HG03095 (cell line): ENCODE measurements at regions not wholly inside any gene's neighbourhood (a gene's known extent, or its start where the extent isn't known, plus 50 kb on each side); places are given as distances from the start of the nearest gene placed in this dataset.

Experiments used
- ATAC-seq: cut with Tn5 transposase; IDR thresholded peaks from one replicate; pipeline ENCODE4 v1.9.1; 2021; ENCODE audit warnings: moderate library complexity; ENCODE audit not compliant: unreplicated experiment

DNA sequence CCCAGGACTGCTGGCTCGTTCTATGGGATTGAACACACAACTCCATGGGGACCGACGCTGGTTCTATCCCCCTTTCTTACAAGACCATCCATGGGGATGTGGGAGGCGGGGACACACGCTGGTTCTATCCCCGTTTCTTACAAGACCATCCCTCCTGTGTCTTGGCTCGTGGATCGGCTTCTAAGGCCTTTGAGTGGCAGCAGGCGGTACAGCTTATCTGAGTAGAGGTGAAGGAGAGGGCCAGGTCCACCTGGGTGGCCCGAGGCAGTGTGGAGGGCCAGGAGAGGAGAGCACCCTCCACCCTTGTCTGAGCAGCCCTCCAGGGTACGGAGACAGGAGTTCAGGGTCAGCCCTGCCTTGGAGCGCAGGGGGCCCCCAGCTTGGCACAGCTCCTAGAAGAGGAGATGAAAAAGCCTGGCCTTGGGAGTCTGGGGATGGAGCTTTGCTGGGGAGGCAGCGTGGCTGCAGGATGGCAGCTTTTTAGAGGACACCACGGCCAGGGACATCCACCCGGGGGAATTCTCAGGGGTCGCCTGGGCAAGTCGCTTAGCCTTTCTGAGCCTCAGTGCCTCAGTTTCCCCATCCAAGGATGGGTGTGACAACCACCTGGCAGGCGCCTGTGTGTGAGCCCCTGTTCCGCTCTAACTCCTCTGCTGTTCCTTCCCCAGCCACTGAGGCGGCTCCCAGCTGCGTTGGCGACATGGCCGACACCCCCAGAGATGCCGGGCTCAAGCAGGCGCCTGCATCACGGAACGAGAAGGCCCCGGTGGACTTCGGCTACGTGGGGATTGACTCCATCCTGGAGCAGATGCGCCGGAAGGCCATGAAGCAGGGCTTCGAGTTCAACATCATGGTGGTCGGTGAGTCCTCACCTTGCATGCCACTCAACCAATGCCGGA lies 341.0 kb downstream of the SEC14L1 start:
- ATAC-seq: no peak

DNA sequence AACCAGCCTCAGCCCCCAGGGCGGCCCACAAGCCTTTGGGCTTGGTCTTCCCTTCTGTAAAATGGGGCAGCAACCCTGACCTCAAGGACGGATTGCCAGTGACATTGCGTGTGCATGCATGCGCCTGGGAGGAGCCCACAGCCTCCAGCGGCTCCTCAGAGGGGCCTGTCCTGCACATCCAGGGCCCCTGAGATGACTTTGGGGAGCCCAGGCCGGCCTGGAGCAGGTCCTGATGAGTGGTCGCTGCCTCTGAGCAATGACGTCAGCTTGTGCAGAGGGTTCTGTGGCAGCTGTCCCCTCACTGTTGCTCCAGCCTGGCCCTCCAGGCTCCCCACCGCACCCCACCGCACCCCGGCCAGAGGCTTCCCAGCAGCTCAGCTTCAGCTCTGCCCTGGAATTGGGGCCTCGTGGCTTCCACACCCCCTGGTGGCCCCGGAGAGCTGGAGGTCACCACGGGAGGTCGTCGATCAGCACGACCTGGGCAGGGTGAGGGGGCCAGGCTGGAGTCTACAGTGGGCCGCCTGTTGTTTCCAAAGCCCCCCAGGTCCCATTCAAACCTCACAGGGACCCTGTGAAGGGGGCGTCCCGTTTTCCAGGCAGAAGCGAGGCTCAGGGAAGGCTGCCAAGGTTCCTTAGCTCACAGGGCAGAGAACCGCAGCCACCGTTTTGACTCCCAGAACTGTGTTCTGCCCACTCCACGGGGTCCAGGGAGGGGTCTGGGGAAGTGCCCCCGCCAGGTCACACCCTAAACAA lies 341.8 kb downstream of the SEC14L1 start:
- no peak for ATAC-seq

DNA sequence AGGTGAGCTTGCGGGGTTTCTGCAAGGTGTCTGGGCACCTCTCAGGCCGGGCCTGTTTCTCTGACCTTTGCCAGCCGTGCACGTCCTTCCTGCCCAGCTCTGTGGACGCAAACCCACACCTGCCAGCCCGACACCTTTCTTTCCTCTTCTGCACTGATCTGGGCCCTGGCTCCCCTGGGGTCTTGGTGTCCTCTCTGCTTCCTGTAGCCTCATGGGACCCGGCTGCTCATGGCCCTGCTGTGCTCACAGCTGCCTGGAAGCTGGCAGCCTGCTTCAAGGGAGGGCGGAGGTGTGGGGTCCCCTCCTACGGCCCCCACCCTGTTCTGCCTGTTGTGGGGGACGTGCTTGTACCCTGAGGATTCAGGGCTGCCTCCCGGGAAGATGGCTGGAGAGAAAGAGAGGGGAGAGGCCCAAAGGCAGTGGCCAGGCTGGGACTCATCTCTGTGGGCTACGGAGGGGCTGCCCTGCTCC lies 342.4 kb downstream of the SEC14L1 start:
- no peak for ATAC-seq

DNA sequence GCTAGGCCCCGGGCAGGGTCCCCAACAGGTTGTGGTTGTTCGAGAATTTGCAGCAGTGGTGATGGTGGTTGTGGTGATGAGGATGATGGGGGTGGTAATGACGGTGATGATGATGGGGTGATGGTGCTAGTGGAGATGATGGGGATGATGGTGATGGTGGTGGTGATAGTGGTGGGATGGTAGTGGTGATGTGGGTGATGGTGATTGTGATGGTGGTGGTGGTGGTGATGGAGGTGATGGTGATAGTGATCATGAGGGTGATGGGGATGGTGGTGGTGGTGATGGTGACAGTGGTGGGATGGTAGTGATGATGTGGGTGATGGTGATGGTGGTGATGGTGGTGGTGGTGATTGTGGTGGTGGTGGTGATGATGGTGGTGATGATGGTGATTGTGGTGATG lies 343.3 kb downstream of the SEC14L1 start:
- no peak for ATAC-seq

DNA sequence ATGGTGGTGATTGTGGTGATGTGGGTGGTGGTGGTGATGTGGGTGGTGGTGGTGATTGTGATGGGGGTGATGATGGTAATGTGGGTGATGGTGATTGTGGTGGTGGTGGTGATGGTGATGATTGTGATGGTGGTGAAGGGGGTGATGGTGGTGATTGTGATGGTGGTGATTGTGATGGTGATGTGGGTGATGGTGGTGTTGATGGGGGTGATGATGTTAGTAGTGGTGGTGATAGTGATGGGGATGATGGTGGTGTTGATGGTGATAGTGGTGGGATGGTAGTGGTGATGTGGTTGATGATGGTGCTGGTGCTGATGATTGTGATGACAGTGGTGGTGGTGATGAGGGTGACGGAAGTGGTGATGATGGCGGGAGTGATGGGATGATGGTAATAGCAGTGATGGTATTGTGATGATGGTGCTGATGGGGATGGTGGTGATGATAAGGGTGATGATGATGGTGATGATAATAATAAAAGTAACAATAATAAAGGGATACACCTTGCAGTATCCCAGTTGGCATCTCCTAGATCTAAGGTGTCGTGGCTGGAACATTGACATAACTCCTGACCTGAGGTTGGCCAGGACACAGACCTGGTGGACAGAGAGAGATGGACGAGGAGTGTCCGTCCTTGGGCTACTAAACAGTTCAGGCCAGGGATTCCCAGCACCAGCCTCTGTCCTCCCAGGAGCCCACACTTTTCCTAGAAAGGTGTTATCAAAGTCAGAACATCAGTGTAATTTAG lies 344.5 kb downstream of the SEC14L1 start:
- no peak for ATAC-seq

DNA sequence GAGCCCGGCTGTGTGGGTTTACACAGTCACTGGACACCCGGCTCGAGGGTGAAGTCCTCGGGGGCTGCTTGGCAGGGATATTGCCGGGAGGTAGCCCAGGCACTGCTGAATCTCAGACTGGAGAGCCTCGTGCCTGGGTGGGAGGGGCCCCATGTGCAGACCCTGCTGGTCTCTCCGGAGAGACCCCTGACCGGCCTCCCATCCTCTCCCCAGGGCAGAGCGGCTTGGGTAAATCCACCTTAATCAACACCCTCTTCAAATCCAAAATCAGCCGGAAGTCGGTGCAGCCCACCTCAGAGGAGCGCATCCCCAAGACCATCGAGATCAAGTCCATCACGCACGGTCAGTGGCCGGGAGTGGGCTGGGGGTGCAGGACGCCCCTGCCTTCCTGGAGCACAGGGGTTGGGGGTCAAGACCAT lies 346.5 kb downstream of the SEC14L1 start:
- no peak for ATAC-seq

DNA sequence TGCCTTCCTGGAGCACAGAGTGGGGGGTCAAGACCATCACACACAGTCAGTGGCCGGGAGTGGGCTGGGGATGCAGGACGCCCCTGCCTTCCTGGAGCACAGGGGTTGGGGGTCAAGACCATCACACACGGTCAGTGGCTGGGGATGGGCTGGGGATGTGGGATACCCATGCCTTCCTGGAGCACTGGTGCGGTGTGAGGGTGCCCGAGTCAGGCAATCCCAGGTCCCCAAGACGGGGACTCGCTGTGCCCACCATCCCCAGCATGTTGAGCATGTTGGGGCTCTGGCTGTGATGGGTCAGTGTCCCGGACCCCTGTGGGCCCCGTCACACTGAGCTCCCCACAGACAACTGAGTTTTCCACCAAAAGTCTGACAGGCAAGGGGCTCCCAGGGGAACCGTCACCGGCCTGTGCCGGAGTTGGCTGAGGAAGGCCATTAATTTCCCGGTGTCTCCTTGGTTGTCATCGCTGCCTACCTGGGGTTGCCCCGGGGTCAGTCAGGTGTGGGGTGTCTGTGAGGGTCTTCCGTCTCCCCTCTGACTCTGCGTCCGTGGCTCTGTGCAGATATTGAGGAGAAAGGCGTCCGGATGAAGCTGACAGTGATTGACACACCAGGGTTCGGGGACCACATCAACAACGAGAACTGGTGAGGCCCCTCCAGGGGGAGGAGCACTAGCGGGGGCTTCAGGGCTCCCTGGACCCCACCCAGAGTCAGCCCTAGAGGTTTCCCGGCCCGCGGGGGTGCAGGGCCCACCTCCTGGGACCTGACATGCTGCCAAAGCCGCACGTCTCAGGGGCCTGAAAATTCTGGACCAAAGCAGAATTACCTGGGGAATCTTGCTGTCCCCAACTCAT lies 347.1 kb downstream of the SEC14L1 start:
- no peak for ATAC-seq

DNA sequence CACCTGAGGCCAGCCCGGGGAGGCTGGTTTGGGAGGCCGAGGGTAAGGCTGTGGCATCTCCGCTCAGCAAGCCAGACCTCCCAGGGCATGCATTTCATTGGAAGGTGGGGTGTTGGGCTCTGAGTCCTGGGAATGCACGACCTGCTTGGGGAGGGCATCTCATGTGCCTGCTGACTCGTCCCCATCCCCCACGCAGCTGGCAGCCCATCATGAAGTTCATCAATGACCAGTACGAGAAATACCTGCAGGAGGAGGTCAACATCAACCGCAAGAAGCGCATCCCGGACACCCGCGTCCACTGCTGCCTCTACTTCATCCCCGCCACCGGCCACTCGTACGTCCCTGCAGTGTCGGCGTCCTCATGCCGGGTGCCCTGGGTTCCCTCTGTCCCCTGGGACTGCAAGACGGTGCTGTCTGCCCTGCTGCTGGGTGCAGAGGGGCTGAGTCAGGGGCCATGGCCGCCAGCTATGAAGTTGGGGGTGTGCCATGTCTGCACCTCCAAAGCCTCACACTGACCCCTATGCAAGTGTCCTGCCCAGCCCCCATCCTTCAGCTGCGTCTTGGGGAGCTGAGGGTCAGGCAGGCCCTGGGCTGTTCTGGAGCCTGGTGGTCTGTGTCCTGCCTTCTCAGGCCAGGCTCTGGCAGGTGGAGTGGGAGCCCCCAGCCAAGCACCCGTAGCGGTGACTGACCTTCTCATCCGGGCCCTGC lies 347.9 kb downstream of the SEC14L1 start:
- no peak for ATAC-seq

DNA sequence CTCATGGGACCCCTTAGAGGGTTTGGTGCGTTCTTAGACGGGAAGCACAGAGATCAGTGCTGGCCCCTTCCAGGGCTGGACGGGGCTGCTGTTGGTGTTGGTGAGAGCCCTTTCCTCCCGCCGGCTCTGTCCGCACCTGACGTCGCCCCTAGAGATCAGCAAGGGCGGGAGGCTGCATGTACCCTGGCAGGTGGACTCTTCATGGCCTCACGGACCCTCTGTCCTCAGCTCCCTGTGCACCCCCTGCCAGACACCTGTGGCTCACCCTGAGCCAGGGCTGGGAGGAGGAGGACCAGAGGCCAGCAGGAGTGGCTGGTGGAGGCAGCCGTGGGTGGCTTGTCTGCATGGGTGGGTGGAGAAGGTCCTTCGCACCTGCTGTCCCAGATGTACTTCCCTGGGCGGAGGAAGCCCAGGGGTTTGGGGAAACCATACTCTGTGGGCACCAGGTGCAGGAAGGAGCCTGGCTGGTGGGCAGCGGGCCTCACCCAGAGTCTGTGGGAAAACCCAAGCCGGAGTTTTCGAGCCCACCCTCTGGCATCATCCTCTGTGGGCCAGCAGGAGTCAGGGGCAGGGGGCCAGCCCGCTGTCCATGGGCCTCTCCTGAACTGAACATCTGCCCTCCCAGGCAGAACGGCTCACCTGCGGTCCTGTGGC lies 348.6 kb downstream of the SEC14L1 start:
- ATAC-seq: no peak

DNA sequence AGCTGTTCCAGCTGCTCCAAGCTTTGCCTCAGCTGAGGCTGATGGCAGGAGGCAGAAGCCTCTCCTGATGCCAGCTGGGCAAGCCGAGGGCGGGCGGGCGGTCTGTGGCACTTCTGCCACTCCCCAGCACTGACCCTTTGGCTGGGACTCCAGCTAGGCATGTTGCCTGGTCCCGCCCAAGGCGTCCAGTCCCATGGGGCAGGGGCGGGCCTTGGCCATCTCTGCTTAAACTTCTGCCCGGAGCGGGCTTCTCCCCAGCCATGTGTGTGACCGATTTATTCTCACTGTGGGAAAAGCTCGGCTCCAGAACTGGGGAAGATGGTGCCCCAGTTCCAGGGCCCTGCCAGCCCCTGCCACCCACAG lies 349.1 kb downstream of the SEC14L1 start:
- no peak for ATAC-seq

DNA sequence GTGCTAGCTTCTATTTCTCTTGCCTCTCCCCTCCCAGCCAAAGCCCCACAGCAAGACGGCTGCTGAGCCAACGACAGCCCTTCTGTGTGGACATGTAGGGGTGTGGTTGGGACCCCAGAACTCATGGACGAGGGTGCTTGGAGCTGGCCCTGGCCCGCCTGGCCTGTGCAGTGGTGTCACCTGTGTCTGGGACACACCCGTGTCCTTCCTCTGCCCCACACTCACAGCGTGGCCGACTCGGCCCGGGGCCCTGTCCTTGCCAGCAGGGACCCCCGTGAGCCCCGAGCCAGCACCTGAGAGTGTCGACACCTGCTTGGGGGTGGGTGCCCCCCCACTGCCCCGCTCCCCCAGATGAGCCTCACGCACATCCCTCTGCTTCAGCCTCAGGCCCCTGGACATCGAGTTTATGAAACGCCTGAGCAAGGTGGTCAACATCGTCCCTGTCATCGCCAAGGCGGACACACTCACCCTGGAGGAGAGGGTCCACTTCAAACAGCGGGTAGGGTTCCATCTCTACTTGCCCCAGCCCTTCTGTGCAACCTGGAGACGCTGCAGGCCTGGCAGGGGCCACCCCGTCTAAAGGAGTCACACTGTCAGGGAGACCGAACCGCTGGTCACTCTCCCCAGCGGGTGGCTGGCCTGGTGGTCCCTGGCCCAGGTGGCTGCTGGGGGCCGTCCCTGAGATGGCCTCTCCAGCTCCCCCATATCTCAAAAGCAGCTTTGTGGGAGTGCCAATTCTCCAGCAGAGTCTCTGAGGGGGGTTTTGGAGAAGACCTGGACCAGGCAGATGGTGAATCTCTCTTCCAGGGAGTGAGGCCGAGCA lies 349.8 kb downstream of the SEC14L1 start:
- ATAC-seq: no peak

DNA sequence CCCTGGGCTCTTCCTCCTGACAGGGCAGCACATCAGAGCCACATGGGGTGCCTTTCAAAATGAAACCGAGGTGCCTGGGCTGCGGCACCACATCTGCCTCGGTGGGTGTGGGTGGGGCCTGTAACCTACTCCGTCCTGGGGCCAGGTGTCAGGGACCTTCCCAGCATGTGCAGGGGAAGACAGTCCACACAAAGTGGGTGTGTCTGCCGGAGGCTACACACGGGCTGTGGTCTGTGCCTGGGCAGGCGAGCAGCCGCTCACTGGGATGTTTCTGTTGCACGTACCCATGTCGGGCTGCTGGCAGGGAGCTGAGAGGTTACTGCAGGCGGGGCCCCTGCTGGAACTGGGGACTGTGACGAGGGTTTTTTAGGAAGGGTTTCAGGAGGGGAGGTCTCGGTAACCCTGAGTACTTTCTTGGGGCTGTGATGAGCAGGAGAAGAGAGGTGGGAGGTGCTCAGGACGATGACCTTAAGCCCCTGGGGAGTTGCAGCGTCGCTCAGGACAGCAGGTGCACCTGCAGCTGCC lies 351.2 kb downstream of the SEC14L1 start:
- ATAC-seq: no peak

DNA sequence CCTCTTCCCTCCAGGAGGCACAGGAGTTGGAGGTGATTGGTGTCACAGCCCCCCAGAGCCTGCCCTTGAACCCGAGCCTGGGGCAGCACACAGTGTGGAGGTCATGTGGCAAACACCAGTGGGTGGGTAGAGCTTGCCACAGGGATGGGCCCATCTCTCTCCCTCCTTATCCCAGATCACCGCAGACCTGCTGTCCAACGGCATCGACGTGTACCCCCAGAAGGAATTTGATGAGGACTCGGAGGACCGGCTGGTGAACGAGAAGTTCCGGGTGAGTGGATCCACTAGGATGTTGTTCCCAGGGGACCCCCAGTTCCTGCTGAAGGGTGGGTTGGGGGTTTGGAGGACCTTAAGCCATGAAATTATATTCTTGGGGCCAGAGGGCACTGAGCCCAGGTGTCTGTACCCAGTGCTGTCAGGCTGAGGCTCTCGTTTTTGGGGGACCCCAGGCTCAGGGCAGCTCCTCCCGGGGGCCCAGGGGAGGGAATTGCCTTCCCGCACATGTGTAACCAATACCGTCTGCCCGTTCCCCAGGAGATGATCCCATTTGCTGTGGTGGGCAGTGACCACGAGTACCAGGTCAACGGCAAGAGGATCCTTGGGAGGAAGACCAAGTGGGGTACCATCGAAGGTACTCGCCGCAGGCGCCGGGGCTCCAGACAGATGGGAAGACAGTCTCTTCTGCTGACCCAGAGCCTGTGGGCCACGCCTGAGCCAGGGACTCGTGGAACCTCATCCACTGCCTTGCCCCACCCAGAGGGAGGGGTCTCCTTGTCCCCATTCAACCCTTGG lies 351.9 kb downstream of the SEC14L1 start:
- no peak for ATAC-seq

DNA sequence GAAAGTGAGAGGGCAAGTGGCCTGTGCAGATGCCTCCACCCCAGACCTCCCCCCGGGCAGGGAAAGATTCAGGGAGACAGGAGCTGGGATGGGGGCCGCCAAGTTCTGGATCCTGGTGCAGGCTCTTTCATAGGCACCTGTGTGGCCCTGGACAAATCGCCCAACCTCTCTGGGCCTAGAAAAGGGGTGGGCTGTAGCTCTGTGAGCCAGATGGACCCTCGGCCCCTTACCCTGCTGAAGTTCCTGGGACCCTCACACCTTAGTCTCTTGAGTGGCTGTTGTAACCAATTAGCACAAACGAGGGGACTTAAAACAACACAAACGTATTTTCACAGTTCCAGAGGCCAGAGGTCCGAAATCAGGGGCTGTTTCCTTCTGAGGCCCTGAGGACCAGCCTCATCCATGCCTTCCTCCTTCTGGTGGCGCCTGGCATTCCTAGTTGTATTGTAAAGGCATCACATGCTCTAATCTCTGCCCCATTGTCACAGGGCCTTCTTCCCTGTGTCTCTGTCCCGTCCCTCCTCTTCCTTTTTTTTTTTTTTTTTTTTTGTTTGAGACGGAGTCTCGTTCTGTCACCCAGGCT lies 352.6 kb downstream of the SEC14L1 start:
- no peak for ATAC-seq

DNA sequence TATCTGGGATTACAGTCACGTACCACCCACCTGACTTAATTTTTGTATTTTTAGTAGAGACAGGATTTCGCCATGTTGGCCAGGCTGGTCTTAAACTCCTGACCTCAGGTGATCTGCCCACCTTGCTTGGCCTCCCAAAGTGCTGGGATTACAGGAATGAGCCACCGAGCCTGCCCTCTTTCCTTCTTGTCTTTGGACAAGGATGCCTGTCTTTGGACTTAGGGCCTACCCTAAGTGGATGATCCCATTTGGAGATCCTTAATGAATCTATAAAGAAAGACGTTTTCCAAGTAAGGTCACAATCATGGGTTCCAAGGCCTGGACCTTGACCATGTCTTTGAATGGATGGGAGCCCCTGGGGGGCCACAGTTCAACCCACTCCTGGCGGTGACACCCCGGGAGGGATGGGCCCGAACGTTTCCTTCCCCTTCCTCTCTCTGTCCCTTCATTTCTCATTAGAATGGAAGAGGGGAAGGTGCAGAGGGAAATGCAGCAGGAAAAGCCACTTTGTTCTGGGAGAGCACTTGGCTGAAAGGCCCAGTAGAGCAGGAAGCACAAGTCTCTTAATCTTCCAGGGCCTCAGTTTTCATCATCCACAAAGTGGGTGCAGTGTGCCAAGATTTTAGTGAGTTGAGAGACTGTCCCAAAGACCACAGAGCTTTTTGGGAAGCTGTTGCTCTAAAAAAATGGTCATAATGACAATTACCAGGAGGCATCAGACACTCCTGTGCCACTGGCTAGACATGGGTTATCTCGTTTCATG lies 353.3 kb downstream of the SEC14L1 start:
- ATAC-seq: no peak

DNA sequence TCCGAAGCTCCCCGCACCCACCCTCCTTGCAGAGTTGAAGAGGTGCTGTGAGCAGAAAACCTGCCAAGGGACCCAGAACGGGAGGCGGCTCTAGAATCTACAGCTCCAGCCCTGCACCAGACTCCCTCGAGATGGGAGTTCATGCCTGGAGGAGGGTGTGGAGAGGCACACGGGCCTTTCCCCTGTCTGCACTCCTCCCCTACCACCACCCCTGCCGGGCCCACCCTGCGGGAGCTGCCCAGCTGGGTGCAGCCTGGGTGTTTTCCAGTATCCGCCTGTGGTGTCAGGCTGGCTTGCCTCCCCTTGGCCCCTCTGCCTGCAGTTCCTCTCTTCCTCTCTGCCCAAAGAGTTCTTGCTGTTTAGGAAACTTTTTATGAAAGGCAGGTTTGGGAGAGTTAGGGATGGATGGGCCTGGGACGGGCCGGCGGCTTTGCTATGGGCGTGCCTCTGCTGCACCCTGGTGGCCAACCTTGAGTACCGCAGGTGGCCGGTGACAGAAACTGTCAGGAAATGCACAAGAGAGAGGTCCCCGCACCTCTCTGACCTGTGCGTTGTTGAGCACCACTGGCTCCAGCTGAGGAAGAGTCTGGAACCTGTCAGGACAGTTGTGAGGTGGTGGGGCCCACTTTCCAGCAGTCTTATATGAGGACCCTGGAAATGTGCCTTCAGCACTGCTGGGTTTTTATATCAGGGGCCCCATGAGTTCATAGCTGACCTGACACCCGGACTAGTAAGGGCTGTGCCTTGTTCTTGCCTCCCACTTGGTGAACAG lies 354.1 kb downstream of the SEC14L1 start:
- ATAC-seq: no peak
